ENCODE measurements at regions not wholly inside any gene's neighbourhood (a gene's known extent, or its start where the extent isn't known, plus 50 kb on each side); places are given as distances from the start of the nearest gene placed in this dataset.

GRCh38 chr20:41747226-41747625 lies 129.0 kb upstream of the CHD6 start:
- TF ChIP-seq POLR2AphosphoS5 (IDR thresholded peaks at IDR 0.05) (no peak), POLR2A (IDR thresholded peaks at IDR 0.05) (no peak), CTCF (IDR thresholded peaks at IDR 0.05) (no peak)
